ENCODE measurements at regions not wholly inside any gene's neighbourhood (a gene's known extent, or its start where the extent isn't known, plus 50 kb on each side); places are given as distances from the start of the nearest gene placed in this dataset.

DNA sequence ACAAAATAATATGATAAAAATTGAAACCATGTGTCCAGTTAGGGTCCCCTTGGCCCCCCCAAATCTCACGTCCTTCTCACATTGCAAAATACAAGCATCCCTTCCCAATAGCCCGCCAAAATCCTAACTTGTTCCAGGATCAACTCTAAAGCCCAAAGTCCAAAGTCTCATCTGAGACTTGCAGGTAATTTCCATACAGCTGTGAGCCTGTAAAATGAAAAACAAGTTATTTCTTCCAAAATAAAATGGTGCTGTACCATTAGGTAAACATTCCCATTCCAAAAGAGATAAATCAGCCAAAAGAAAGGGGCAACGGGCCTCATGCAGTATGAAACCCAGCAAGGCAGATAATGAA lies 51.0 kb upstream of the COBL start:
- no peak overlapping the region for H3K4me3 ChIP-seq (ENCODE audit: low read length)
- no peak for DNase-seq (ENCODE audit: low read depth)
- TF ChIP-seq, protein P1, sequence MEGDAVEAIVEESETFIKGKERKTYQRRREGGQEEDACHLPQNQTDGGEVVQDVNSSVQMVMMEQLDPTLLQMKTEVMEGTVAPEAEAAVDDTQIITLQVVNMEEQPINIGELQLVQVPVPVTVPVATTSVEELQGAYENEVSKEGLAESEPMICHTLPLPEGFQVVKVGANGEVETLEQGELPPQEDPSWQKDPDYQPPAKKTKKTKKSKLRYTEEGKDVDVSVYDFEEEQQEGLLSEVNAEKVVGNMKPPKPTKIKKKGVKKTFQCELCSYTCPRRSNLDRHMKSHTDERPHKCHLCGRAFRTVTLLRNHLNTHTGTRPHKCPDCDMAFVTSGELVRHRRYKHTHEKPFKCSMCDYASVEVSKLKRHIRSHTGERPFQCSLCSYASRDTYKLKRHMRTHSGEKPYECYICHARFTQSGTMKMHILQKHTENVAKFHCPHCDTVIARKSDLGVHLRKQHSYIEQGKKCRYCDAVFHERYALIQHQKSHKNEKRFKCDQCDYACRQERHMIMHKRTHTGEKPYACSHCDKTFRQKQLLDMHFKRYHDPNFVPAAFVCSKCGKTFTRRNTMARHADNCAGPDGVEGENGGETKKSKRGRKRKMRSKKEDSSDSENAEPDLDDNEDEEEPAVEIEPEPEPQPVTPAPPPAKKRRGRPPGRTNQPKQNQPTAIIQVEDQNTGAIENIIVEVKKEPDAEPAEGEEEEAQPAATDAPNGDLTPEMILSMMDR (IDR thresholded peaks at IDR 0.05; ENCODE audit: insufficient read depth, low read depth, low read length, missing control alignments) = no peak

DNA sequence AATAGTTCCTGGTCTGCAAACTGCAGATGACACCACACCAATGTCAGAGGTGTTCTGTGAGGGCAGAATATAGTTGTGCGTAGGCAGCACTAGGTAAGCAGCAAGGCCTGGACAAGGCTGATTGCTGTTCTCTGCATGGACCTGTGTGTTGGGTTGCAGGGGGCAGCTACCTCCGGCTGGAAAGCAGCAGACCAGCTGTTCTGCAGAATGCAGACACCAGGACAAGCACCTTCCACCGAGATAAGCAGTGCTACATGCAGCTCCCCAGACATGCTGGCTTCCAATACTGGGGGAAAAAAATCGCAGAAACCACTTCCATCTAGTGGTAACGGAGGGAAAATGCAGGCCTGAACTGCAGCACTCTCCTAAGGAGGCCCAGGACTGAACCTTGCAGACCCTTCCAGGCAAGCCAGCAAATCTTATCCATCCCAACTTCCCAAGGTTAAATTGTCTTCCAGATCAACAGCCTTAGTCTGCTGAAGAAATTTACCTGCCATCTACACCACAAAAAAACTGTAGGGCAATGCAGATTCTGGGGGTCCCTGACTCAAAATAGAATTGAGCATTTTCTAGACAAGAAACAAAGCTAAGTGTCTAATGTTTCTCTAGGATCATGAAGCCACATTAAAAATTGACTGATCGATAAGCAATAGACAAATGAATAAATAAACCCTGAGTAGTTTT lies 50.5 kb upstream of the COBL start:
- no peak overlapping the region for H3K4me3 ChIP-seq (ENCODE audit: low read length)
- peak; percentile 59 for DNase-seq (ENCODE audit: low read depth)

More for the DNA sequence above, 50.5 kb upstream of the COBL start:
- TF ChIP-seq, protein P1 (IDR thresholded peaks at IDR 0.05; ENCODE audit: insufficient read depth, low read depth, low read length, missing control alignments) = peak; percentile 84

Data from epithelial cell of esophagus (primary cell).